Ovary (tissue), 7 donors: ENCODE measurements at regions not wholly inside any gene's neighbourhood (a gene's known extent, or its start where the extent isn't known, plus 50 kb on each side); places are given as distances from the start of the nearest gene placed in this dataset.
A peak's percentile ranks its signal among the peaks of the same experiment; 100 is the strongest.
"Not testable (repeated sequence)": the region's sequence is repeated elsewhere in the genome, so short reads cannot be mapped to it uniquely, and the experiment has no call there.

Experiments
- DNase-seq, 5 donors: peaks; one replicate each; pipeline ENCODE4 v3.0.0-alpha.2; 2019 to 2020
- H3K27ac ChIP-seq, 2 donors: fragments of 200-600 bp; one replicate each; pipeline versions ENCODE4 v1.5.1 to v1.8.0; 2019 to 2022
- H3K27me3 ChIP-seq: fragments of 200-600 bp; one replicate; pipeline ENCODE4 v1.8.0; 2022
- H3K36me3 ChIP-seq: fragments of 200-600 bp; sonication (generic); one replicate; pipeline ENCODE4 v1.5.1; 2019
- H3K4me1 ChIP-seq: one replicate; pipeline ENCODE4 v1.8.1; 2013; ENCODE audit warnings: mild to moderate bottlenecking, moderate library complexity; ENCODE audit not compliant: insufficient read depth
- H3K4me3 ChIP-seq: fragments of 200-600 bp; sonication (generic); one replicate; pipeline ENCODE4 v1.5.1; 2017
- H3K9me3 ChIP-seq, 2 donors: fragments of 200-600 bp in 1 of 2; sonication (generic) in 1 of 2; one replicate each; pipeline versions ENCODE4 v1.5.1 to v1.8.1; 2013 to 2019; ENCODE audit warnings: mild to moderate bottlenecking in 1 of 2, moderate library complexity in 1 of 2
- EP300 ChIP-seq: sonication (generic); formaldehyde crosslinking; IDR thresholded peaks from one replicate; pipeline ENCODE4 v1.6.1; 2017; ENCODE audit warnings: antibody characterized with exemption
- POLR2A ChIP-seq: fragments of 450-650 bp; IDR thresholded peaks from one replicate; pipeline ENCODE4 v1.6.1; 2017; ENCODE audit warnings: antibody characterized with exemption, mild to moderate bottlenecking, moderate library complexity
- WGBS, 3 donors: extraction: QIAGEN DNeasy Blood & Tissue Kit in 1 of 3; methylation state at CpG; one replicate each; pipeline versions ENCODE4 v1.1.5 to v1.1.7; 2013 to 2017; 5-methylcytosine and 5-hydroxymethylcytosine counted together
- intact Hi-C, 4 donors: fragments of 100-400 bp; cut with DNase I; formaldehyde crosslinking; loops; one replicate each; pipeline versions ENCODE4 v1.11.0 to v1.15.1; 2022 to 2023
- TF ChIP-seq, protein P1 (sequence below), 3 donors: fragments of 450-650 bp in 2 of 3; fragments of 200-600 bp in 1 of 3; IDR thresholded peaks; one replicate each; pipeline versions ENCODE4 v1.5.1 to v1.8.0; 2016 to 2022; ENCODE audit warnings: antibody characterized with exemption in 3 of 3, mild to moderate bottlenecking in 1 of 3
- donor health status: DM: no; HTN: no; CAD: no; lungs with moderate emphysema.
- donor health status: DM: no; HTN: no; CAD: no.
- donor health status: Bipolar disorder and iron deficiency.
- donor health status: DM: no; HTN: no; CAD: no.
- donor health status: DM: yes; HTN: yes; CAD: no.

DNA sequence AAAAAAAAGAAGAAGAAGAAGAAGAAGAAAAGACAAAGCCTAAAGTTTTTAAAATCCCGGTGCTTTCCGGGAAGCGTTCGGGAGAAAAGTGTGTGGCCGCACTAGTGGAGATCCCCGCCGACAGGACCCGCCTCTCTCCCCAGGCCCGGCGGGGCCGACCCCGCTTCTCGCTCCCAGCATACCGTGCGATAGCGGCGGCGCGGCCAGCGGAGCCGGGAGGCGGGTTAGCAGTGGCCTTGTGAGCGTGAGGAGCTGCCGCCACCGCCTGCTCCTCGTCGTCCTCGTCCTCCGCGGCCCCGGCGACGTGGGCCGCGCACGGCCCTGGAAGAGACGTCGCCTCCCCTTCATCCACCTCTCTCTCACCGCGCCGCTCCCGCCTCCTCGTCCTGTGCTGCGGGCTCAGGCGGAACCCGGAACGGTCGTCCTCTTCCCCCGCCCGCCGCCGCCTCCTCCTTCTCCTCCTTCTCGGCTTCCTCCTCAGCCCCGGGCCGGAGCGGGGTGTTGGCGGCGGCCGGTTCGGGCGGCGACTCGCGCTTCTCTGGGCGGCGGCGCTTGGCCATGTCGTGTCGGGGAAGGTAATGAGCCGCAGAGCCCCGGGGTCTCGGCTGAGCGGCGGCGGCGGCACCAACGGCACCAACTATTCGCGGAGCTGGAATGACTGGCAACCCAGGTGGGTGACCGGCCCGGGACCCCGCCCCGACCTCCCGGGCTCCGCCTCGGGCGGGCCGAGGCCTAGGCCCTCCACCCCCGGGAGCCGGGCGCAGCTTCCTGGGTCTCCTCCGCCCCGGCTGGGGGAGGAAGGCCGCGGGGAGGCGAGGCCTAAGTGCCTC is 62.6 kb upstream of the CDR2 start:
- H3K27me3 ChIP-seq, H3K4me1 ChIP-seq, intact Hi-C loops, H3K9me3 ChIP-seq, H3K36me3 ChIP-seq: not testable (repeated sequence)
- H3K27ac ChIP-seq: peak overlapping the region; percentile 91 to 95
- peak; percentile 32 for TF ChIP-seq POLR2A
- peak overlapping the region; percentile 84 for H3K4me3 ChIP-seq
- DNase-seq: peak; percentile 69 to 80 (median 78)
- 0 to 1% (median 0%) methylated on average over 36 to 95 of the region's 96 CpGs for WGBS, 3 donors

DNA sequence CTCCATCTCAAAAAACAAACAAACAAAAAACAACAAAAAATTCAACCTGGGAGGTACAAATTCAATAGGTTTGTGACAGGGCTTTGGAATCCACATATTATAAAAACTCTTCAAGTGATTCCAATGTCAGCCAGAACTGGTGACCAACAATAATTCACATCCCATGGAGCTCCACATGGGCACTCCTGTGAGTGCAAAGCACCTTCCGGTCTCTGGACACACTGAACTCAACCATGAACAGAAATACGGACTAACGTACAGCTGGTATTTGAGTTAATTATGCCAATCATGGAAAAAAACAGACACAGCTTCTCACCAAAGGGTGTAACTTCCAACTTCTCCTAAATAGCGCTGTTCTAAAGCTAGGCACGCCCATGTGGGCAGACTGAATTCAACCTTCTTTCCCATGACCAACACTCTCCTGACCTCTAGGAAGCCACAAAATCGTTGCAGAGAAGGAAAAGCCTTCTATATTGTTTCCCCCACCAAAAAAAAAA is 62.0 kb upstream of the CDR2 start:
- DNase-seq: peak in 1 of 5 donors; percentile 5
- H3K36me3 ChIP-seq, H3K9me3 ChIP-seq, intact Hi-C loops, H3K27me3 ChIP-seq, H3K4me1 ChIP-seq: not testable (repeated sequence)
- 0 to 12% methylated on average over 1 to 4 of the region's 6 CpGs; no CpG with 5 or more reads in 1 of the 3 donors for WGBS, 3 donors
- peak overlapping the region in 1 of 2 donors; percentile 91 for H3K27ac ChIP-seq
- peak overlapping the region; percentile 84 for H3K4me3 ChIP-seq

DNA sequence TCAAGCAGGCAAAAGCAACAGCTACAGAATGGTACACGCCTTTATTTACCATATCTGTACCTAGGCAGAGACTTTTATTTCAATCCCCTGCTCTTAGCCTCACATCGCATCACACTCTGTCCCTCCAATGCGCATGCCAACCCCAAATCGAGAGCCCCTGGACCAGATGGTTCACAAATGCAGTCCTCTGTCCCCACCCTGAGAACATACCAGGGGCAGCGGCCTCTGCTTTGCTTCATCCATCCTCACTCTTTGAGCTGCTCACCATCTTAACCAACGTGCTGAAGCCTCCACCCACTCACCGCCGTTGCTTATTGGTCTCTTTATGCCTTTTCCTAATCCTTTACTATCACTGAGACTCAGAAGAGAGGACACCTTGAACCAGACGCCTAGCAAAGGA is 56.9 kb upstream of the CDR2 start:
- not testable (repeated sequence) for H3K36me3 ChIP-seq, H3K4me1 ChIP-seq
- 83 to 88% (median 85%) methylated on average over 8 to 9 of the region's 9 CpGs for WGBS, 3 donors

DNA sequence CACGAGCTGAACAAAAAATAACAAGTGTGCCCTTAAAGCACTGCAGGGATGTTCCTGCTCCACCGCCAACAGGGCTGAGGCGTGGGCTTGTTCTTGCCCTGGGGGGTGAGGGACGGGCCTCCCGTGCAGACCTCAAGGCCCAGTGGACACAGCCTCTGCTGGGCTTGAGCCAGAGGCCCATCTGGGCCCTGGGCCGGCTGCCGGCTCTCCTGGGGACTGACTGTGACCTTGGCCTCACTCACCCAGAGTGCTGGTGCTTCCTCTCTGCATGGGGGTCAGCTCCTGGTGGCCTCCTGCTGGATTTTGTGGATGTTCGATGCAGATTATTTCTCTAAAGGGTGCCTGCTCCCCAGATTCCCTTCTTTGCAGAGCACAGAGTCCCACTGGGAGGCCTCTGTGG is 54.2 kb upstream of the CDR2 start:
- Histone ChIP-seq H3K36me3 (no peaks in the 10 kb centered on the region), H3K27ac (no peak overlapping the region), H3K27me3 (no peaks in the 10 kb centered on the region), H3K4me1 (peaks cover 19% of the 10 kb centered on the region), H3K4me3 (no peak overlapping the region), H3K9me3 (no peaks in the 10 kb centered on the region)
- TF ChIP-seq, protein P1, sequence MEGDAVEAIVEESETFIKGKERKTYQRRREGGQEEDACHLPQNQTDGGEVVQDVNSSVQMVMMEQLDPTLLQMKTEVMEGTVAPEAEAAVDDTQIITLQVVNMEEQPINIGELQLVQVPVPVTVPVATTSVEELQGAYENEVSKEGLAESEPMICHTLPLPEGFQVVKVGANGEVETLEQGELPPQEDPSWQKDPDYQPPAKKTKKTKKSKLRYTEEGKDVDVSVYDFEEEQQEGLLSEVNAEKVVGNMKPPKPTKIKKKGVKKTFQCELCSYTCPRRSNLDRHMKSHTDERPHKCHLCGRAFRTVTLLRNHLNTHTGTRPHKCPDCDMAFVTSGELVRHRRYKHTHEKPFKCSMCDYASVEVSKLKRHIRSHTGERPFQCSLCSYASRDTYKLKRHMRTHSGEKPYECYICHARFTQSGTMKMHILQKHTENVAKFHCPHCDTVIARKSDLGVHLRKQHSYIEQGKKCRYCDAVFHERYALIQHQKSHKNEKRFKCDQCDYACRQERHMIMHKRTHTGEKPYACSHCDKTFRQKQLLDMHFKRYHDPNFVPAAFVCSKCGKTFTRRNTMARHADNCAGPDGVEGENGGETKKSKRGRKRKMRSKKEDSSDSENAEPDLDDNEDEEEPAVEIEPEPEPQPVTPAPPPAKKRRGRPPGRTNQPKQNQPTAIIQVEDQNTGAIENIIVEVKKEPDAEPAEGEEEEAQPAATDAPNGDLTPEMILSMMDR (IDR thresholded peaks at IDR 0.05): no peak
- TF ChIP-seq EP300 (no peak), POLR2A (no peak)
- DNase-seq: peak; percentile 54 to 87 (median 76)
- intact Hi-C loops: loop anchor here in 3 of 4 donors (5.0 to 10.0 kb wide), 3 partner anchors 51 to 104 kb away; partner anchors contain the start of gene CDR2 (in 2 of the 3)
- WGBS, 3 donors: 7 to 31% (median 10%) methylated on average over 8 of the region's 8 CpGs

More for the DNA sequence above, 56.9 kb upstream of the CDR2 start:
- H3K4me3 ChIP-seq, H3K27ac ChIP-seq, intact Hi-C loops, H3K27me3 ChIP-seq, DNase-seq, H3K9me3 ChIP-seq: not testable (repeated sequence)

DNA sequence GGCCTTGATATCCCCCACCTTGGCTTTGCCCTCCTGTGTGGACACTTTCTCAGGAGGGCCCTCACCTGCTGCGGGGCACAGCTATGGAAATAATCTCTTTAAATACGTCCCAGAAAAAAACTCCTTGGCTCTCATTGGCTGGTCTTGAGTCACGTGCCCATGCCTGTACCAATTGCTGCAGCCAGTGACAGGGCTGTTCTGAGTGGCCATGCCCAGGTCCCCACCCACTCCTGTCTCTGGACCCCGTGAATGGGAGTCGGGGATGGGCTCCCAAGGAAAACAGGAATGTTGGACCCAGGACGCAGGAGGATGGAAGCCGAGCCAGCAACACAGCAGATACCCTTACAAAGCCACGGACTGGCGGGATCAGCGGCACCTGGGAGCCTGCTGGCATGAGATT is 53.1 kb upstream of the CDR2 start:
- Histone ChIP-seq H3K4me3 (no peak overlapping the region), H3K36me3 (no peaks in the 10 kb centered on the region), H3K27me3 (no peaks in the 10 kb centered on the region), H3K9me3 (no peaks in the 10 kb centered on the region), H3K27ac (no peak overlapping the region), H3K4me1 (peaks cover 19% of the 10 kb centered on the region)
- TF ChIP-seq EP300: no peak
- TF ChIP-seq, protein P1 (IDR thresholded peaks at IDR 0.05): no peak
- no peak for TF ChIP-seq POLR2A
- WGBS, 3 donors: 93 to 96% (median 93%) methylated on average over 10 of the region's 10 CpGs
- intact Hi-C loops: loop anchor here in 3 of 4 donors (5.0 to 10.0 kb wide), 3 partner anchors 50 to 103 kb away; partner anchors contain the start of gene CDR2 (in 2 of the 3)
- no peak for DNase-seq

DNA sequence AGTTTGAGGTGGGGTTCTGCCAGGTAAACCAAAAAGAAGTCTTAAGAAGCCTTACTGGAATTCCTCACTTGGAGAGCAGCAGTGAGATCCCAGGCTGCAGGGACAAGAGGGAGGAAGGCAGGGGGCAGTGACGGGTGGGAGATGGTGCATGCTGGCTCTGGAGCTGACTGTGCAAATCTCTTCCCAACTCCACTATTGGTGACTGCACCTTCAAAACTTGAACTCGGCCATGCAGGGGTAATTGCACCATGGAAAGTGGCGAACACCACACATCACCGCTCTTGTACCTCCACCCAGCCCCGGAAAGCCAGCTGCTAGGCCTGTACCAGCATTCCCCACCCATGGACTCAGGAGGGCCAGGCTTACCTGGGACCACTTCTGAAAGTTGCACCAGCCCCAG is 51.4 kb upstream of the CDR2 start:
- no peak for TF ChIP-seq EP300
- TF ChIP-seq, protein P1 (IDR thresholded peaks at IDR 0.05): no peak
- no peak for TF ChIP-seq POLR2A
- H3K4me1 ChIP-seq: peaks cover 19% of the 10 kb centered on the region
- H3K36me3 ChIP-seq: no peaks in the 10 kb centered on the region
- no peaks in the 10 kb centered on the region for H3K9me3 ChIP-seq
- intact Hi-C loops: loop anchor here in 3 of 4 donors (5.0 to 10.0 kb wide), 3 partner anchors 49 to 101 kb away; partner anchors contain the start of gene CDR2 (in 2 of the 3)
- 72 to 96% (median 78%) methylated on average over 5 of the region's 5 CpGs for WGBS, 3 donors
- H3K27ac ChIP-seq: peak overlapping the region in 1 of 2 donors; percentile 62
- no peak for DNase-seq
- no peaks in the 10 kb centered on the region for H3K27me3 ChIP-seq
- H3K4me3 ChIP-seq: no peak overlapping the region
